ENCODE measurements at regions not wholly inside any gene's neighbourhood (a gene's known extent, or its start where the extent isn't known, plus 50 kb on each side); places are given as distances from the start of the nearest gene placed in this dataset.

GRCh38 chr13:27000686-27001085 is 170.9 kb downstream of the USP12 start:
- Histone ChIP-seq H3K36me3 (ENCODE audit: control insufficient read depth, insufficient read depth, low read length) (no peaks in the 10 kb centered on the region), H3K4me2 (ENCODE audit: insufficient read depth, low read length) (no peak overlapping the region), H3K27me3 (ENCODE audit: control insufficient read depth in 2 of 2, insufficient read depth in 2 of 2, low read length in 2 of 2) (peaks cover 13 to 44% of the 10 kb centered on the region in 2 experiments; a peak in 4 of 5 replicates), H3K27ac (ENCODE audit: extremely low read depth, low read depth, low read length) (no peak overlapping the region), H3K9me1 (ENCODE audit: control insufficient read depth, insufficient read depth, low read length) (no peaks in the 10 kb centered on the region), H3K9ac (ENCODE audit: insufficient read depth in 1 of 2, low read depth in 2 of 2, low read length in 2 of 2) (no peak overlapping the region), H4K20me1 (replicated peaks; ENCODE audit: control insufficient read depth, insufficient read depth, low read length) (no peaks in the 10 kb centered on the region), H3K4me1 (replicated peaks in 1 of 2; ENCODE audit: control insufficient read depth in 2 of 2, insufficient read depth in 2 of 2, low read length in 2 of 2) (no peaks in the 10 kb centered on the region; a peak in 2 of 5 replicates), H3K9me3 (replicated peaks; ENCODE audit: control insufficient read depth, insufficient read depth, low read depth, low read length) (no peaks in the 10 kb centered on the region), H3K79me2 (ENCODE audit: control insufficient read depth, insufficient read depth, low read length) (no peaks in the 10 kb centered on the region), H2AFZ (ENCODE audit: low read depth, low read length) (no peak overlapping the region), H3K4me3 (no peak overlapping the region)
- BruUV-seq (replicated peaks): no TSS peak
- ATAC-seq (no peak), FAIRE-seq (no peak), DNase-seq (ENCODE audit: extremely low read depth in 1 of 4, low spot score in 3 of 4) (no peak)
- intact Hi-C loops (cut with micrococcal nuclease): no loop called here
- WGBS (ENCODE audit: insufficient coverage, low coverage, missing lambda C conversion rate): 29% methylated on average over 6 of the region's 6 CpGs
- in situ Hi-C loops (cut with MboI): no loop called here
- POLR2A ChIA-PET: no interaction called here
- CTCF ChIA-PET (ENCODE audit: low intra/inter-chr PET ratio): no interaction called here
- TF ChIP-seq ZNF184 (CRISPR knock-in tag; IDR thresholded peaks at IDR 0.05): no peak
- TF ChIP-seq MCM7 (IDR thresholded peaks at IDR 0.05): no peak
- TF ChIP-seq ZFP91 (CRISPR knock-in tag; IDR thresholded peaks at IDR 0.05): no peak
- no peak for TF ChIP-seq RFX7 (CRISPR knock-in tag; IDR thresholded peaks at IDR 0.05)
- no peak for TF ChIP-seq DACH1 (IDR thresholded peaks at IDR 0.05; ENCODE audit: partially characterized antibody)
- no peak for TF ChIP-seq NEUROD1 (IDR thresholded peaks at IDR 0.05; ENCODE audit: borderline replicate concordance, low read depth, low read length, partially characterized antibody)
- TF ChIP-seq KAT7 (CRISPR knock-in tag; IDR thresholded peaks at IDR 0.05; ENCODE audit: borderline replicate concordance): no peak
- TF ChIP-seq HDAC8 (tag; IDR thresholded peaks at IDR 0.05): no peak
- no peak for TF ChIP-seq AFF4 (CRISPR knock-in tag; IDR thresholded peaks at IDR 0.05)
- no peak for TF ChIP-seq ZBTB49 (CRISPR knock-in tag; IDR thresholded peaks at IDR 0.05; ENCODE audit: borderline replicate concordance)
- no peak for TF ChIP-seq XRCC4 (IDR thresholded peaks at IDR 0.05; ENCODE audit: extremely low read depth, insufficient read depth, insufficient read length)

Measured in K562 (cell line).